ENCODE measurements at regions not wholly inside any gene's neighbourhood (a gene's known extent, or its start where the extent isn't known, plus 50 kb on each side); places are given as distances from the start of the nearest gene placed in this dataset.
A peak's percentile ranks its signal among the peaks of the same experiment; 100 is the strongest.
"Not testable (repeated sequence)": the region's sequence is repeated elsewhere in the genome, so short reads cannot be mapped to it uniquely, and the experiment has no call there.

DNA sequence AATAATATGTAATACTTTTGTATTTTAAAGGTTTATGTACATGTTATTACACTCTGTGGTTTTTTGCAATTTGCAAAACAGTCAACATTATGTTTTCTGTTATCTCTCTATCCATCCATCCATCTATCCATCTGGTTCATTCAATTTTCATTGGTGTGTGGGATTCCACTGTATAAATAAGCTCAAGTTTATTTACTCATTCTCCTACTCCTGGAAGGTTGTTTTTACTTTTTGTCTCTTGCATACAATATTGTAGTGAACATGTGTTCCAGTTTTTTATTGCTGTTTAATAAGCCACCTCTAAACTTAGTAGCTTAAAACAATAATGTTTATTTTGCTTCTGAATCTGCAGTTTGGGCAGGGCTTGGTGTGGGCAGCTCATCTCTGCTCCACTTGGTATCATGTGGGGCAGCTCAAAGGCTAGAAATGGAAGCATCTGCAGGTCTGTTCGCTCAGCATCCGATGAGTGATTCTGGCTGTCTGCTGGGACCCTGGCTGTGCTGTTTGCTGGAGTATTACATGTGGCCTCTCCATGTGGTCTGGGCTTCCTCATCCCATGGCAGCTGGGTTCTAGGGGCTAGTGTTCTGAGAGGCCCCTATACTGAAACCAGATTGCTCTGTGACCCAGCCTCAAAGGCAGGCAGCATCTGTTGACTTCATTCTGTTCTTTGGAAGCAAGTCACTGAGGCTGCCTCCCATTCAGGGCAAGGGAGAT is 98.8 kb downstream of the SLC25A47 start:
- no peak for DNase-seq

DNA sequence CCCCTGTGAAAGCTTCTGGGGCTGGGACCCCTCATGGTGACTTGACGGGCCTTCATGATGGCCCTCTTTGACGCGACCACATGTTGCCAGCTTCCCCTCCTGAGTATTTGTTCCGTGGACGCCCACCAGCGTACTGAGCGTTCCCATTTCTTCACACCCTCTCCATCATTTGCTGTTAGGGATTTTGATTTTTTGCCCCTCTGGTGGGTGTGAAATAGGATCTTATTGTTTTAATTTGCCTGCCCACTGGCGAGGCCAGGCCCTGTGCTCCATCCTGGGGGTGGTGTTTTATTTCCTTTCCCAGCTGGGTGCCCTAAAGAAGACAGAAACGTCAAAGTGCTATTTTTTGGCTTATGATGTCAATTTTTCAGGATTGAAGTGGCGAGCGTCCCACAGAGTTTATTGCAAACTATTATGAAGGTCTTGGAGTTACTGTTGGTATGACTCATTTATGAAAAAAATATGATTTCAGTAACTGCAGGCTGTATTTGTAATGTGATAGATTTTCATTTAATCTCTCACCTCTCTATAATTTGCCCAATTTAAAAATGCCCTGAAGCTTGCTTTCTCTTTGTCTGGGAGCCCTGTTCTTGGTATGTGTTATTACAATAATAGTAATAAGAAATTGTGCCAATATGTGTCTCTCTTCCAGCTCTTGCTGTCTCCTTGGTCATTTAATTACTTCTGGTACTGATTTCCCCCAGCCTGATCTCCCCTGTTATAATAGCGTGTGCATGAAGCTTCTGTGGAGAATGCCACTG is 99.6 kb downstream of the SLC25A47 start:
- no peak for DNase-seq

DNA sequence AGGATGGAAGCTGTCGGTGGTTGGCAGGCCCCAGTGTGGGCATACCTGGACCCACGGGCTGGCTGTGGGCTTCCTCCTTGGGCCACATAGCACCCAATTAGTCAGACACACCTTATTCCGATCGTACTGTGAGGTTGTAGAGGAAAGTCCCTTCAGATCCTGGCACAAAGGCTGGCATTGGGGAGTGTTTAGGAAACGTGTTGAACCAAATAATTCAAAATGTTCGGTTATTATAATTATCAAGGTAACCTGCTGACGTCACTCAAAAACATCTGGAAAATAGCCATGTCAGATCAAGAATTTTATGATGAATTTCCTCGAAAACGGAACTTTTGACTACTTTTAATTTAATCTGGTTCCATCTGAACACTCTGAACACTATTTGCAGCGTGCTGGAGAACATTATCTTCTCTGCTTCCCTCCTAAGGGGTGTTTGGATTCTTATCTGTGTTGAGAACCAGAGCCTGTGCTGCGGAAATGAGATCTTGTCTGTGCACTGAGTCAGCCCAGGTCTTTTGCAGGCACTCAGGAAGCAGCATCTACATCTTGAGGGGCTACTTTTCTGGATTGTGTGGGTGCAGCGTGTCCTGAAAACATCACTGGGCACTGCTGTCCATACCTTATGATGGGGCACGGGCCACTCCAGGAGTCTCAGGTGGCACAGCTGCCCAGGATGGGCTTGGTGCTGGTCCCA is 100.3 kb downstream of the SLC25A47 start:
- no peak for DNase-seq

DNA sequence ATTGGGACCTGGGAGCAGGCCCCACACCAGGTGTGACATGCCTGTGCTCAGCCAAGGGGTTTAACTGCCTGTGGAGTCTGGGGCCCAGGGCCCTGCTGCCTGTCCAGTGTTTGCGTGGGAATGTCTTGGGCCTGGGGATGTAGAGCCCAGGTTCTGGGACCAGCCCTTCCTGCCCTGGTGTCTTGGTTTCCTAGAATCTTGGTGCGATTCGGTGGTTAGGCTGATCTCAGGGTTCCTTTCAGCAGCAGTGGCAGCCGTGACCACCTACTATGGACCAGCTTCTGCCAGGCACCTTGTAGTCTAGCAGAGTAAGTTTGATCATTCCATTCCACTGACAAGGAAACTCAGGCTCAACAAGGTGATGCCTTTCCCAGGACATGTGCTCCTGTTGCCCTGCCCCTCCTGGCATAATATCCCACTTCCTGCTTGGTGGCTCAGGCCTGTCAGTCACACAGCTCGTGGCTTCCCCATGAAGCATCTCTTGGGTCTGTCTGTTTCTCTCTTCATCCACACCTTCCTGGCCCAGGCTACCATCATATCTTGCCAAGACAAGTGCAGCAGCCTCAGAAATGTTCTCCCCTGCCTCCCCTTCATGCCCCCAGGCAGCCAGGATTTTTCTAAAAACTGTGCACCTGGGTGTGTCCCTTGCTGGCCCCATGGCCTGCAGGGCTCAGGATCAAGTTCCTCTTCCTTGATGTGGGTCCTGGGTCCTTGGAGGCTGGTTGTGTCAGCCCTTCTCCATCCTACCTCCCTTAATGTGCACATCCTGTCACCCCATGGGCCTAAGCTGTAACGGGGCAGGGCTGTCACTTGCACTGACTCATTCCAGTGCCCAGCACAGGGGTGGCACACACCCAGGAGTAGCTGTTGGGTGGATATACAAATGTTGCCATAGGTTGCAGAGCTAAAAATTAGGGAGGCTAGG is 101.6 kb downstream of the SLC25A47 start:
- no peak for DNase-seq

DNA sequence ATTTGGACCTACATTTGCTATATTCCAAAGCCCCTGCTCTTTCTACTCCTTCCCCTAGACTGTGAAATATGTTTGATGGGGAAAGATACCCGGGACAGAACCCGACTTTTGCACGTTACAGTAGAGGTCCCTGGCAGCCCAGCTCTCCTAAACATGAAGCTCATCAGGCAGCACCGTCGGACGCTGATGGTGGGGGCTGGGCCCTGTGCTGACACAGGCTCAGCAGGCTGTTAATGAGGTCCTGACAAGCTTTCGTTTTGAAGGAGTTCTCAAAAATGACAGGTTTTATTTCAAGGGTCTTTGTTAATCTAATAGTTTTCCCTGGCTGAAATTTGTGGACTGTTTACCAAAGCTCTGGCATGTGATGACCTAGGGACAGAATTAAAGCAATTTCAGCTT is 102.3 kb downstream of the SLC25A47 start:
- no peak for DNase-seq

DNA sequence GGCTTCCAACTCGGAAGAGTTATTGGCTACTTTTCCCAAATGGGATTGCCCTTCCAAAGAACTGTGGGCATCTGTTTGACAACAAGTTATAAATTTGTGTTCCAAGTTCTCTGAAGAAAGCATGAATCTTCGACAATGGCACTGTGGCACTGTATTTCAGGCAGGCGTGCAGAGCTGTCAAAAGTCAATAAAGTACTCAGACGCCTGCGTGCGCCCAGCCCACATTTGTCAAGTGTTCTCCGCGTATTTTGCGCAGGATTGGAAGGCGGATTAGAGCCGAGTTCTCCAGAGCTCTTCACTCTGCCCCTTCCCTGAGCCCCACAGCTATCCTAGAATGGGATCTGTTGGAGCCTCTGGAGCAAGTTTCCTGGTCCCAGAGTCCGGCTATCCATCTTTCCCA is 103.2 kb downstream of the SLC25A47 start:
- no peak for DNase-seq

DNA sequence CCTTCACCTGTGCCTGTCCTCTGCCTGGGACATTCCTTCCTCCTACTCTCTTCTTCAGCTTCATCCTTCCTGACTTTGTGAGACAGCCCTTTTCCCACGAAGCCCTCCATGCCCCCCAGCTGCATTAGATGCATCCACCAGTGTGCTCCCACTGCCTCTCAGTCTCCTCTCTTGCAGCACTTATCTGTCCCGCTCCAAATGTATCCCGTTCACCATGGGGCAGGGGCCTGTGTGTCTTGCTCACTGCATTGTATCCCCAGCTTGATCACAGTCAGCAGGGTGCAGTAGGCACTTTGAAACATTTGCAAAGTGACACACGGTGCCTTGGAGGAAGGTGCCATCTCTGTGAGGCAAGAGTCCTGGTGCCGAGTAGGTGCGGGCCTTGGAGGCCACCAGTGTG is 104.0 kb downstream of the SLC25A47 start:
- DNase-seq, result no peak

DNA sequence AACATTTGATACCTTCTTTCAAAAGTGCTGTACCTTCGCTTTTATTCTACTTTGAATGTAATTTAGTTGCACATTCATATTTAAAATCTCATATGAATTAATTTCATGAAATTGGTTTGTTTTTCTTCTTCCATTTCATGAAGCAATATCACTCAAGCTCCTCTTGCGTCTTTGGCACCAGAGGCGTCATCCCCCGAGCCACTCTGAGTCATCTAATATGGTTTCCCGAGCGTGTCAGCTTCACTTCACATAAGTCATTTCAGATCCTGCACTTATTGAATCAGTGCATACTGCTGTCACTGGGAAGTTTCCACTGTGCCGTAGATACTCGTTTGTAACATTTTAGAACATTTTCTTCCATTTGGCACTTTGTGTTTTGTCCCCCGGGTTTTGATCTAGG is 105.6 kb downstream of the SLC25A47 start:
- no peak for DNase-seq

DNA sequence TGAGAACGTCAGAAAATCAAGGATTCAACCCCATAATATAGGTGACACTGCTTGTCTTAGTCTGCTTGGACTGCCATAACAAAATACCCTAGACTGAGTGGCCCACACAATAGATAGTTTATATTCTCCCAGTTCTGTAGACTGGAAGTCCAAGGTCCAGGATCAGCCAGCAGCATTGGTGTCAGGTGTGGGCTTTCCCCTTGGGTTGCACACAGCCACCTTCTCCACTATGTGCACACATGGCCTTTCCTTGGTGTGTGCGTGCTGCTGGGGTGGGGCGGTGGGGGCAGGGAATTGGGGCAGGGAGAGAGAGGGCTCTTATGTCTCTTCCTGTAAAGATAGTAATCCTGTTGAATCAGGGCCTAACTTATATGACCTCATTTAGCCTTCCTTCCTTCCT is 106.4 kb downstream of the SLC25A47 start:
- DNase-seq, result no peak

DNA sequence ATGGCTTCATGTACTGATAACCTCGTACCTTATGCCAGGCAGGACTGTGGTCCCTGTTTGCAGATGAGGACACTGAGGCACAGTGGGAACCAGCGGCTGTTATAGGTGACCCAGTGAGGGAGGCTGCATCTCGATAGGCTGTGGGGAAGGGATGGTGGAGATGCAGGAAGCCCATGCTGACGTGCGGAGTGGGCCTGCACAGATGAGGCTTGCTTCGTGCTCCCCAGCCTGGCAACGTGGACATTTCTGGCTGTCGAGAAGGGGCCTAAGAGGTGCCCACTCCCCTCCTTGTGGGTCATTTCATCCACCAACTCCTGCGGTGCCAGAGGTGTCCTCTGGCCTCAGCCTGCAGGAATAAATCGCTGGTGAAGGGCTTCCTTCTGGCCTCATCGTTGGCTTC is 107.4 kb downstream of the SLC25A47 start:
- no peak for DNase-seq

DNA sequence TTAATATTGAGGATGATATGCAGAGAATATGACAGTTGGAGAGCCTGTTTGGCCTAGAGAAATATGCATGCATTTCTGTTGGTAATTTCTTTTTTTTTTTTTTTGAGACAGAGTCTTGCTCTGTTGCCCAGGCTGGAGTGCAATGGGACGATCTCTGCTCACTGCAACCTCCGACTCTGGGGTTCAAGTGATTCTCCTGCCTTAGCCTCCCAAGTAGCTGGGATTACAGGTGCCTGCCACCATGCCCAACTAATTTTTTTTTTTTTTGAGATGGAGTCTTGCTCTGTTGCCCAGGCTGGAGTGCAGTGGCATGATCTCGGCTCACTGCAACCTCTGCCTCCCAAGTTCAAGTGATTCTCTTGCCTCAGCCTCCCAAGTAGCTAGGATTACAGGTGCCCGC is 108.3 kb downstream of the SLC25A47 start:
- not testable (repeated sequence) for DNase-seq

DNA sequence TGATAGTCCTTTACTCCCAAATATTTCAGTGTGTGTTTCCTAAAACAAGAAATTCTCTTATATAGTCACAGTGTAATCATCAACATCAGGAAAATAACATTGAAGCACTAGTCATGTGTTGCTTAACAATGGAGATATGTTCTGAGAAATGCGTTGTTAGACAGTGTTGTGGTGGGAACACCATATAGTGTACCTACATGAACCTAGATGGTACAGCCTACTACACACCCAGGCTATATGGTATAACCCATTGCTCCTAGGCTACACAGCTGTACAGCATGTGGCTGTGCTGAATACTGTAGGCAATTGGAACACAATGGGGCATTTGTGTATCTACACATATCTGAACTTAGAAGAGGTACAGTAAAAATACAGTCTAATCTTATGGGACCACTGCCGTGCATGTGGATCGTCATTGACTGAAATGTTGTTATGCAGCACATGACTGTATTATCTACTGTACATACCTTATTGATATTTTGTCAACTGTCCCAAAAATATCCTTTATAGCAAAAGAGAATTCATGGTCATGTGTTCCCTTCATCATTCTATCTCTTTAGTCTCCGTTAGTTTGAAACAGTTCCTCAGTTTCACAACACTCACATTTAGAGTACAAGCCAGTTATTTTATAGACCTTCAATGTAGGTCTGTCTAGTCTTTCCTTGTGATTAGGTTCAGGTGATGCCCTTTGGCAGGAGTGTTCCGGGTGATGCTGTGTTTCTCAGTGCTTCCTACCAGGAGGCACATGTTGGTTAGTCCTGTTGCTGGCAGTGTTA is 109.7 kb downstream of the SLC25A47 start:
- DNase-seq, result no peak

DNA sequence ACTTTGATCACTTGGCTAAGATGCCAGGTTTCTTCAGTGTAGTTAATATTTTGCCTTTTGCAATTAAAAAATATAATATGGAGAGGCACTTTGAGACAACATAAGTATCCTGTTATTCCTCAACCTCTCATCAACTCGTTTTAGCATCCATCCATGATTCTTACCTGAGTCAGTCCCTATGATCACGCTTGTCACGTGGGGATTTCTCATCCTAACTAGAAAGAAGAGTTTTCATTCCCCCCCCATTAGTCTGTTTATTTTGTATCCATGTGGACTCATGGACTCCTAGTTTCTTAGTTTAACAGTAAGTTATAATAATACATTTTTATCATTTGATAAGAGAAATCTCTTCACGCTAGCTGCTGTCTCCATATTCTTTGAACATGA is 110.3 kb downstream of the SLC25A47 start:
- DNase-seq, result no peak

DNA sequence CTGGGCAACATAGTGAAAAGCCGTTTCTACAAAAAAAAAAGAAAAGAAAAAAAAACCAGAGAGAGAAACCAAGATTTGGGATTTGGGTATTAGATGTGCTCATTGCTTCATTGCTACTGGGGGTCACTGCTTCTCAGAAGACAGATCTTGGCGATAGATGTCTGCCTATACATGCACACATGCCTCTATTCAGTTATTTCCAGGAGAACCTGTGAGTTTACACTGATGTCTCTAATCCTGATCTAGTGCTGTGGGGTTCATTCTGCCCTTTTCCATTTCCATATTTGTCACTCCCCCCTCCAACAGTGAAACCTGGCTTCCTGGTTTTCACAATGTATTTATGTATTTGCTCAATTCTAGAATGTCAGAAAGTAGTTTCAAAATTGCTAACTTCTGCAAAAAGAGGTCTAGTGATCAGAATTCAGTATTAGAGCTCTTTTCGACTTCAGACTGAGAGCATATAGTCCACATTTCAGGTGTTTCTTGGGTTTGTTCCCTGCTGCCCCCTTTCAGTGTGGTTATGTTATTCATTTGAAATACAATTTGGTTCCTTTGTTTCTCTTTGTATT is 111.0 kb downstream of the SLC25A47 start:
- DNase-seq, result no peak

DNA sequence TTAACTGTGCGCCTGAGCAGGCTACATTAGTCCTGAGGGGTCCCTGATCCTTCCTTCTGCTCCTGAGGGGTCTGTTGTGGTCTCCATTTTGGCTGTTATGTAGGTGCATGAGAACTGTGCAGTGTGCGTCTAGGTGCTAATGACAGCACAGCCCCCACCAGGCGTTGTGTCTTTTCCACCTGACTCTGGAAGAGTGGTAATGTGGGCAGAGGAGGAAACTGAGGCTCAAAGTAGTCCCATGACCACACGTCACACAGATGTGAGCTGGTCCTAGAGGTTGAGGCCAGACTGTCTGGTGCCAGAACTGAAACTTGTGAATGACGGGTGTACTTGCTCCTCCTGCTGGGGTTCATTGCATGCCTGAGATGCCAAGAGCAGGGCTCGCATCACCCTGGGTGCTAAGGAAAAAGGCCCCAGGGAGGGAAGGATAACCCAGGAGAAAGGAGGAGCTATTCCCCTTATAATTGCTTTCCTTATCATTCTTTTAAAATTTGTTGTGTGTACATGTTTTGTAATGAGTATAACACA is 111.8 kb downstream of the SLC25A47 start:
- DNase-seq, result no peak

DNA sequence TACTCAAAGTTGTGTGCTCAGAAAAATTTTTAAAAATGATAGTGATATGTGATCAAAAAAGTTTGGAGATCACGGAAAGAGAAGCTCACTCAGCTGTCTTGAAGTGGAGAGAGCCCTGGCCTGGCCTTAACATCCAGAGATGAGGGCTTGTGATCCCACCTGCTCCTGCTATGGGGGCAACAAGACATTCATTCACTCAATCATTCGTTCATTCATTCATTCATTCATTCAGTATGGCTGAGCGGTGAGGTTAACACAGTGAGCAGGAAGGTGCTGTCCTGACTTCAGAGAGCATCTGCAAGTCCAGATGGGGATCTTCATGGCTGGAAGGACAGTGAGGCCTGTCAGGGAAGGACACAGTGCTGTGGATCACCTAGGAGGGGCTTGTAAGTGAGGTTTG is 112.3 kb downstream of the SLC25A47 start:
- no peak for DNase-seq

DNA sequence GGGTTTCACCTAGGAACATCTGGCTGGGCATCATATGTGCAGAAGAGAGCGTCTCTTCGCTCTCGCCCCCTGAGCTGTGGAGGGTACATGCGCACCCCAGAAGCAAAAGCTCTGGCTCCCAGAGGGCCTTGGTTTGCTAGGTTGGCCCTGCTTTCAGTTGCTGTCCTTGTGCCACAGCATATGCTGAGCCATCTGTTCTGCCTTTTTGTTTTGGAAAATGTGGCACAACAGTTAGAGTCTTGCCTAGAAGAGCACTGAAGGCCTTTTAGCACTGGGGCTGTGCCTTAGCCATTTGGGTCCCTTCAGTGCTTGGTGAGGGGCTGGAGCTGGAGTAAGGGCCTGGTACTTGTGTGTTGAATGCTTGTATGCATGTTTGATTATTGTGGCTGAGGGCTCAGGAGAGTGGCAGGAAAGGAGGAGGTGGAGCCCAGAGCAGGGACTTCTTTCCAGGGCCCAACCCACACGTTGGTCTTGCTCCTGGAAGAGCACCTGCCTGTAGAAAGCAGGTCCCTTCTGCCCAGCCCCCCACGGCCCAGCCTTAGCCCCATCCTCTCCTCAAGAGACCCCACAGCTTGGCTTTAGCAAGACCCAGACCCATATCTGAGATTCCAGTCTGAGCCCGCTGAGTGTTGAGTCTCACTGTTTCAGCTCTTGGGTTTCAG is 113.7 kb downstream of the SLC25A47 start:
- no peak for DNase-seq

DNA sequence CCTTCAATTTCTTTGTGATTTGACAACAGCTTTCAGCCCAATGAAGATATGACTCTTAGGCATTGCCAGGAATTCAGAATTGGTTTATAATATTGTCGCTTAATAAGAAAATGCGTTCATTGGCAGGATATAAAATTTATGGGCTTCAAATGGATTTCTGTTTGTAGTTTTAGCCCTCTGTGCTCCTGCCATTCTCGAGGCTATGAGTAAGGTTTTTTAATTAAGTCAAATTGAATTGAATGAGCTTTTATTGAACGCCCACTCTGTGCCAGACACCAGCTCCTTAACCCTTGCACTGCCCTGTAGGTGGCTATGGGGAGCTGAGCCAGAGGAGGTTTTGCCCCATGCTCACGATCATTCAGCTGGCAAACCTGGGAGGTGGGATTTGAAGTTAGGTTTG is 115.1 kb downstream of the SLC25A47 start:
- DNase-seq, result no peak

DNA sequence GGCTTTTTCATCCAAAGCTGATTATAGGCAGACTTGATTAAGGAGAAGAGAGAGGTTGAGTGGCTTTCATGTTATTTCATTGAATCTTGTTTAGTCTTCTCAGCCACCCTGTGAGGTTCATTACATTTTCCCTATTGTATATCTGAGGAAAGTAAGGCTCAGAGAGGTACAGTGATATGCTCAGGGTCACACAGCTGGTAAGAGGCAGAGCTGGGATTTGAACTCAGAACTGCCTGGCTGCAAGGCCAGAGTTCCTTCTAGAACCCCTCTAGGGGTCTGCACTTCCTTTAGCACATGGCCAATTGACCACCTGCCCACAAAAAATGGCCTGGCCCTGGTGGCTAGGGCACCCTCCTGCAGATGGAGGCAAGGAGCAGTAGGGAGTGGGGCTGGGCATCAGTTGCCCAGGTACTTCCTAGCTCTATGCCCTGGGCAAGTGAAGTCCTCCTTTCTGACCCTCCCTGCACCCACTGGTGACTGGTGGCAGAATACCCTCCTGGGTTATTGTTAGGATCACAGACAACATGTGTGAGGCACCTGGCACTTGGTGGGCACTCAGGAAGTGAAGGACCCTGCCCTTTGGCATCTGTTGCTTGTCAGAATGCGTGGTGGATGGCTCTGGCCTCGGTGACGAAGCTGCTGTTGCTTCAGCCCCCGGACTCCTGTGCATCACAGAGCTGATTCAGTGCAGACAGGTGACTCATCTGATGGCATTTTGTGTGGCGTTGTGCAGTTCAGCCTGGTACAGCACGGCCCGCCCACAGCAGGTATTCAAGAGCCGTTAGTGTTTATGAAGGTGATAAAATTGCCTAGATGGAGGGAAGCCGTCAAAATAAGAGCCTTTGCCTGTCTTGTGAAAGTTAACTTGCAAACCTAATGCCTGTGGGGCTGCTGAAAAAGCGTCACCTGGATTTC is 115.8 kb downstream of the SLC25A47 start:
- peak; percentile 60 for DNase-seq

DNA sequence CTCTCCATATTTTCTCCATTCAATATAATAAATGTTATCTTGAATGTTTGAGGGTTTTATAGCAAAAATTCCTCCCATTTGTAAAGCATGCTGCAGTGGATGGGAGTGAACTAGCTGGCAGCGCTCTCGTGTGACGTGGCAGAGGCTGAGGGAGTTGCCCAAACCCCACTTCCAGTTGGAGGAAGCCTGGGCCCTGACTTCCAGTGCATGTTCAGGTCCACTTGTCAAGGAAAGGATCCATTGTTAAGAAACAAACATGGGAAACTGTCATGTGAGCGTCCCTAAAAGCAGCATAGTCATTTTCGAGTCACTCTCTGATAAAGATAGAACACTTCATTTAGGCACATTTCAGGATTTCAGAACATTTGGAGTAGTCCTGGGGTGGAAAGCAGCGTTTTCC is 116.6 kb downstream of the SLC25A47 start:
- DNase-seq, result no peak

All from stimulated activated CD4-positive, alpha-beta T cell treated with anti-CD3 and anti-CD28 coated beads, Interleukin-4, amount 100 ng/mL, for 24 hours (primary cell).